Anterior cingulate cortex (tissue), 58 donors: ENCODE measurements at regions not wholly inside any gene's neighbourhood (a gene's known extent, or its start where the extent isn't known, plus 50 kb on each side); places are given as distances from the start of the nearest gene placed in this dataset.
"Not testable (repeated sequence)": the region's sequence is repeated elsewhere in the genome, so short reads cannot be mapped to it uniquely, and the experiment has no call there.

Experiments
- DNase-seq, 58 donors: peaks; one replicate each; lab custom pipeline; 2025; lab: John Stamatoyannopoulos, UW

- no peak for DNase-seq
These were observed 1120.0 kb upstream of the CDH10 start for GRCh38 chr5:25764733-25765132.

GRCh38 chr5:25763781-25764180 lies 1119.0 kb upstream of the CDH10 start:
- no peak for DNase-seq

- no peak for DNase-seq
These were observed 1110.1 kb upstream of the CDH10 start for GRCh38 chr5:25754895-25755294.

GRCh38 chr5:25744908-25745307 lies 1100.1 kb upstream of the CDH10 start:
- no peak for DNase-seq

GRCh38 chr5:25716680-25717079 lies 1071.9 kb upstream of the CDH10 start:
- no peak for DNase-seq

GRCh38 chr5:25713259-25713658 lies 1068.5 kb upstream of the CDH10 start:
- no peak for DNase-seq

GRCh38 chr5:25707093-25707492 lies 1062.3 kb upstream of the CDH10 start:
- DNase-seq, result no peak

GRCh38 chr5:25701936-25702335 lies 1057.2 kb upstream of the CDH10 start:
- DNase-seq, result no peak

- DNase-seq, result peak in 31 of 58 donors; percentile 3 to 74 (median 16)
These were observed 1050.0 kb upstream of the CDH10 start for GRCh38 chr5:25694801-25695200.

- no peak for DNase-seq
These were observed 1043.4 kb upstream of the CDH10 start for GRCh38 chr5:25688156-25688555.

GRCh38 chr5:25669645-25670401 lies 1025.0 kb upstream of the CDH10 start:
- DNase-seq, result no peak

GRCh38 chr5:25662610-25663009 lies 1017.8 kb upstream of the CDH10 start:
- DNase-seq, result no peak

GRCh38 chr5:25650316-25650715 lies 1005.5 kb upstream of the CDH10 start:
- not testable (repeated sequence) for DNase-seq

GRCh38 chr5:25649628-25650265 lies 1005.0 kb upstream of the CDH10 start:
- DNase-seq, result no peak

GRCh38 chr5:25646421-25647341 lies 1001.9 kb upstream of the CDH10 start:
- no peak for DNase-seq

- no peak for DNase-seq
These were observed 996.3 kb upstream of the CDH10 start for GRCh38 chr5:25641124-25641523.

- no peak for DNase-seq
These were observed 974.5 kb upstream of the CDH10 start for GRCh38 chr5:25619273-25619672.

- DNase-seq, result no peak
These were observed 974.0 kb upstream of the CDH10 start for GRCh38 chr5:25618821-25619220.

GRCh38 chr5:25614466-25614865 lies 969.7 kb upstream of the CDH10 start:
- DNase-seq, result no peak

GRCh38 chr5:25604681-25605080 lies 959.9 kb upstream of the CDH10 start:
- no peak for DNase-seq

GRCh38 chr5:25579111-25579510 lies 934.3 kb upstream of the CDH10 start:
- DNase-seq, result no peak
